Mesenchymal stem cell (in vitro differentiated cells and primary cell): ENCODE measurements at regions not wholly inside any gene's neighbourhood (a gene's known extent, or its start where the extent isn't known, plus 50 kb on each side); places are given as distances from the start of the nearest gene placed in this dataset.

ENCODE experiments used
- DNase-seq: peaks from one replicate; pipeline ENCODE4 v3.0.0-alpha.2; 2013
- H2AFZ ChIP-seq: one replicate; pipeline ENCODE4 v1.6.1; 2013; ENCODE audit warnings: low read depth, mild to moderate bottlenecking, control low read depth, inconsistent platforms, low read length, moderate library complexity
- H2AK5ac ChIP-seq: 2 replicates; pipeline ENCODE4 v1.6.1; 2013; ENCODE audit warnings: low read length, moderate library complexity, mild to moderate bottlenecking, inconsistent platforms; ENCODE audit not compliant: severe bottlenecking
- H2BK120ac ChIP-seq: one replicate; pipeline ENCODE4 v1.6.1; 2013; ENCODE audit warnings: low read depth, mild to moderate bottlenecking, inconsistent platforms, low read length, moderate library complexity
- H2BK12ac ChIP-seq, 2 experiments: one replicate each; pipeline ENCODE4 v1.6.1; 2013; ENCODE audit warnings: inconsistent platforms in 2 of 2, low read length in 2 of 2, mild to moderate bottlenecking in 2 of 2, moderate library complexity in 2 of 2, control low read depth in 1 of 2
- H2BK15ac ChIP-seq: one replicate; pipeline ENCODE4 v1.6.1; 2013; ENCODE audit warnings: mild to moderate bottlenecking, low read depth, inconsistent platforms; ENCODE audit not compliant: poor library complexity, severe bottlenecking
- H2BK5ac ChIP-seq: 2 replicates; pipeline ENCODE4 v1.6.1; 2013; ENCODE audit warnings: low read depth, mild to moderate bottlenecking, low read length, control low read depth, inconsistent platforms; ENCODE audit not compliant: poor library complexity, severe bottlenecking
- H3K14ac ChIP-seq, 2 experiments: one replicate each; pipeline ENCODE4 v1.6.1; 2013; ENCODE audit warnings: inconsistent platforms in 2 of 2, low read length in 2 of 2, control low read depth in 1 of 2, mild to moderate bottlenecking in 1 of 2, moderate library complexity in 1 of 2
- H3K18ac ChIP-seq, 2 experiments: one replicate each; pipeline ENCODE4 v1.6.1; 2013; ENCODE audit warnings: inconsistent platforms in 2 of 2, low read length in 2 of 2, control low read depth in 1 of 2, low read depth in 1 of 2, mild to moderate bottlenecking in 1 of 2
- H3K23ac ChIP-seq, 2 experiments: one replicate each; pipeline ENCODE4 v1.6.1; 2013; ENCODE audit warnings: inconsistent platforms in 2 of 2, low read length in 2 of 2, mild to moderate bottlenecking in 2 of 2, moderate library complexity in 2 of 2, control low read depth in 1 of 2
- H3K27ac ChIP-seq: 2 replicates; pipeline ENCODE4 v1.5.1; 2013; ENCODE audit warnings: mild to moderate bottlenecking, moderate library complexity, low read length, control low read depth, inconsistent platforms; ENCODE audit not compliant: poor library complexity, severe bottlenecking
- H3K27me3 ChIP-seq, 2 experiments: 2 replicates each; pipeline versions ENCODE4 v1.6.1 to v1.7.0; 2013; ENCODE audit warnings: low read length in 2 of 2, mild to moderate bottlenecking in 2 of 2, moderate library complexity in 2 of 2, control low read depth in 1 of 2, inconsistent platforms in 1 of 2; ENCODE audit not compliant: control insufficient read depth in 1 of 2, insufficient read depth in 1 of 2
- H3K36me3 ChIP-seq, 2 experiments: 2 replicates each; pipeline versions ENCODE4 v1.6.1 to v1.7.0; 2013; ENCODE audit warnings: low read length in 2 of 2, control low read depth in 1 of 2, inconsistent platforms in 1 of 2, low read depth in 1 of 2, mild to moderate bottlenecking in 1 of 2; ENCODE audit not compliant: insufficient read depth in 2 of 2, control insufficient read depth in 1 of 2
- H3K4ac ChIP-seq, 2 experiments: one replicate each; pipeline ENCODE4 v1.6.1; 2013; ENCODE audit warnings: inconsistent platforms in 2 of 2, low read length in 2 of 2, mild to moderate bottlenecking in 2 of 2, moderate library complexity in 2 of 2, control low read depth in 1 of 2, low read depth in 1 of 2
- H3K4me1 ChIP-seq: 2 replicates; pipeline ENCODE4 v1.6.1; 2013; ENCODE audit warnings: low read depth, low read length, control low read depth; ENCODE audit not compliant: control insufficient read depth, insufficient read depth
- H3K4me2 ChIP-seq: 2 replicates; pipeline ENCODE4 v1.6.1; 2013; ENCODE audit warnings: low read length, mild to moderate bottlenecking, inconsistent platforms; ENCODE audit not compliant: poor library complexity, severe bottlenecking
- H3K4me3 ChIP-seq, 2 experiments: 2 replicates each; pipeline versions ENCODE4 v1.5.1 to v1.7.0; 2013; ENCODE audit warnings: low read length in 2 of 2, mild to moderate bottlenecking in 2 of 2, control low read depth in 1 of 2, low read depth in 1 of 2; ENCODE audit not compliant: insufficient read depth in 1 of 2
- H3K79me1 ChIP-seq: replicated peaks from 2 replicates; pipeline ENCODE4 v1.6.1; 2013; ENCODE audit warnings: mild to moderate bottlenecking, control low read depth, low read length, inconsistent platforms; ENCODE audit not compliant: poor library complexity, severe bottlenecking
- H3K9ac ChIP-seq: 2 replicates; pipeline ENCODE4 v1.7.0; 2013; ENCODE audit warnings: mild to moderate bottlenecking, low read length, moderate library complexity
- H3K9me3 ChIP-seq: 2 replicates; pipeline ENCODE4 v1.7.0; 2013; ENCODE audit warnings: mild to moderate bottlenecking, low read length; ENCODE audit not compliant: control insufficient read depth
- H4K8ac ChIP-seq: one replicate; pipeline ENCODE4 v1.6.1; 2013; ENCODE audit warnings: inconsistent platforms, mild to moderate bottlenecking, low read length, moderate library complexity
- H4K91ac ChIP-seq: one replicate; pipeline ENCODE4 v1.6.1; 2013; ENCODE audit warnings: mild to moderate bottlenecking, low read length, inconsistent platforms
- WGBS: methylation state at CpG from one replicate; pipeline ENCODE4 v1.1.7; 2013; ENCODE audit warnings: mixed read lengths; 5-methylcytosine and 5-hydroxymethylcytosine counted together

GRCh38 chr18:25810736-25811135, 279.7 kb downstream of the SS18 start:
- WGBS, result 94% methylated on average over 3 of the region's 3 CpGs

GRCh38 chr18:25805939-25806338, 284.5 kb downstream of the SS18 start:
- H2BK120ac ChIP-seq, result no peak overlapping the region
- H3K4me2 ChIP-seq, result no peak overlapping the region
- peak overlapping the region in 1 of 2 experiments; percentile 40 for H3K18ac ChIP-seq
- 83% methylated on average over 3 of the region's 4 CpGs for WGBS
- H4K8ac ChIP-seq, result no peak overlapping the region
- no peak overlapping the region for H3K23ac ChIP-seq
- H3K9me3 ChIP-seq, result peaks cover 5% of the 10 kb centered on the region
- no peak overlapping the region for H2BK12ac ChIP-seq
- H2AFZ ChIP-seq, result no peak overlapping the region
- H2BK15ac ChIP-seq, result no peak overlapping the region
- H4K91ac ChIP-seq, result peak overlapping the region; percentile 12
- no peaks in the 10 kb centered on the region for H3K36me3 ChIP-seq
- H3K27me3 ChIP-seq, result peaks cover 0 to 23% of the 10 kb centered on the region in 2 experiments
- H3K9ac ChIP-seq, result peak overlapping the region; percentile 53
- no peak for DNase-seq
- H3K14ac ChIP-seq, result no peak overlapping the region
- H3K4ac ChIP-seq, result no peak overlapping the region
- no peak overlapping the region for H2AK5ac ChIP-seq
- no peak overlapping the region for H2BK5ac ChIP-seq
- H3K27ac ChIP-seq, result no peak overlapping the region
- no peaks in the 10 kb centered on the region for H3K79me1 ChIP-seq
- no peak overlapping the region for H3K4me3 ChIP-seq
- H3K4me1 ChIP-seq, result no peaks in the 10 kb centered on the region

More at GRCh38 chr18:25810736-25811135, 279.7 kb downstream of the SS18 start:
- Histone ChIP-seq H3K4ac (no peak overlapping the region), H3K4me3 (no peak overlapping the region), H2BK5ac (no peak overlapping the region), H3K14ac (no peak overlapping the region), H3K27ac (no peak overlapping the region), H2BK12ac (no peak overlapping the region), H2AK5ac (no peak overlapping the region), H3K27me3 (no peaks in the 10 kb centered on the region), H3K79me1 (no peaks in the 10 kb centered on the region), H3K4me2 (no peak overlapping the region), H3K36me3 (no peaks in the 10 kb centered on the region), H2BK120ac (no peak overlapping the region), H3K9me3 (no peaks in the 10 kb centered on the region), H2AFZ (no peak overlapping the region), H2BK15ac (no peak overlapping the region), H3K18ac (no peak overlapping the region), H3K4me1 (peaks cover 3% of the 10 kb centered on the region), H4K91ac (no peak overlapping the region), H3K9ac (no peak overlapping the region), H3K23ac (no peak overlapping the region), H4K8ac (no peak overlapping the region)
- no peak for DNase-seq

- Histone ChIP-seq H3K4ac (no peak overlapping the region), H3K4me1 (no peaks in the 10 kb centered on the region), H3K79me1 (no peaks in the 10 kb centered on the region), H2AK5ac (no peak overlapping the region), H3K9me3 (peaks cover 5% of the 10 kb centered on the region), H3K4me3 (no peak overlapping the region), H2AFZ (no peak overlapping the region), H4K91ac (no peak overlapping the region), H2BK12ac (no peak overlapping the region), H3K23ac (no peak overlapping the region), H3K27ac (no peak overlapping the region), H2BK15ac (no peak overlapping the region), H3K4me2 (no peak overlapping the region), H3K18ac (no peak overlapping the region), H2BK5ac (no peak overlapping the region), H3K9ac (peak overlapping the region; percentile 53), H3K36me3 (no peaks in the 10 kb centered on the region), H3K27me3 (peaks cover 0 to 23% of the 10 kb centered on the region in 2 experiments), H2BK120ac (no peak overlapping the region), H3K14ac (no peak overlapping the region), H4K8ac (no peak overlapping the region)
- DNase-seq, result peak; percentile 96
- WGBS, result 42% methylated on average over 5 of the region's 5 CpGs
Observed at GRCh38 chr18:25805323-25805722, 285.1 kb downstream of the SS18 start.

GRCh38 chr18:25799231-25799630, 291.2 kb downstream of the SS18 start:
- H3K9ac ChIP-seq, result no peak overlapping the region
- H3K18ac ChIP-seq, result no peak overlapping the region
- no peaks in the 10 kb centered on the region for H3K4me1 ChIP-seq
- H2AFZ ChIP-seq, result no peak overlapping the region
- no peak overlapping the region for H3K4me3 ChIP-seq
- H3K27me3 ChIP-seq, result peaks cover 0 to 39% of the 10 kb centered on the region in 2 experiments
- H3K36me3 ChIP-seq, result no peaks in the 10 kb centered on the region
- no peak overlapping the region for H4K8ac ChIP-seq
- H3K79me1 ChIP-seq, result no peaks in the 10 kb centered on the region
- H3K4me2 ChIP-seq, result no peak overlapping the region
- no peak overlapping the region for H3K23ac ChIP-seq
- H2AK5ac ChIP-seq, result no peak overlapping the region
- no peak overlapping the region for H2BK15ac ChIP-seq
- no peak overlapping the region for H2BK12ac ChIP-seq
- no peak overlapping the region for H3K4ac ChIP-seq
- peaks cover 5% of the 10 kb centered on the region for H3K9me3 ChIP-seq
- H3K14ac ChIP-seq, result no peak overlapping the region
- peak; percentile 82 for DNase-seq
- no peak overlapping the region for H2BK120ac ChIP-seq
- WGBS, result 67% methylated on average over 2 of the region's 3 CpGs
- H3K27ac ChIP-seq, result no peak overlapping the region
- no peak overlapping the region for H4K91ac ChIP-seq
- H2BK5ac ChIP-seq, result no peak overlapping the region
